ENCODE measurements at regions not wholly inside any gene's neighbourhood (a gene's known extent, or its start where the extent isn't known, plus 50 kb on each side); places are given as distances from the start of the nearest gene placed in this dataset.

DNA sequence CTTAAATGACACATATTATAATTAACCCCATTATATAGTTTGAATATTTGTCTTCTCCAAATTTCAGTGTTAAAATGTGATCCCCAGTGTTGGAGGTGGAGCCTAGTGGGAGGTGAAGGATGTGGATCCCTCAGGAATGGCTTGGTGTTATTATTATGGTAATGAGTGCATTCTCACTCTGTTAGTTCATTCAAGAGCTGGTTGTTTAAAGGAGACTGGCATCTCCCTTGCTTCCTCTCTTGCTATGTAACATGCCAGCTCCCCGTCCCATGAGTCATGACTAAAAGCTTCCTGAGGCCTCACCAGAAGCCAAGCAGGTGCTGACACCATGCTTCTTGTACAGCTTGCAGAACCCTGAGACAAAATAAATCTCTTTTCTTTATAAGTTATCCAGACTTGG is 1612.7 kb downstream of the AMY1C start:
- in situ Hi-C loops (cut with MboI; ENCODE audit: low pct_unique_long_range_greater_than_20kb, low sequenced_read_pairs, unreplicated experiment) = no loop called here
- DNase-seq (ENCODE audit: low spot score) = no peak
- TF ChIP-seq, protein P1, sequence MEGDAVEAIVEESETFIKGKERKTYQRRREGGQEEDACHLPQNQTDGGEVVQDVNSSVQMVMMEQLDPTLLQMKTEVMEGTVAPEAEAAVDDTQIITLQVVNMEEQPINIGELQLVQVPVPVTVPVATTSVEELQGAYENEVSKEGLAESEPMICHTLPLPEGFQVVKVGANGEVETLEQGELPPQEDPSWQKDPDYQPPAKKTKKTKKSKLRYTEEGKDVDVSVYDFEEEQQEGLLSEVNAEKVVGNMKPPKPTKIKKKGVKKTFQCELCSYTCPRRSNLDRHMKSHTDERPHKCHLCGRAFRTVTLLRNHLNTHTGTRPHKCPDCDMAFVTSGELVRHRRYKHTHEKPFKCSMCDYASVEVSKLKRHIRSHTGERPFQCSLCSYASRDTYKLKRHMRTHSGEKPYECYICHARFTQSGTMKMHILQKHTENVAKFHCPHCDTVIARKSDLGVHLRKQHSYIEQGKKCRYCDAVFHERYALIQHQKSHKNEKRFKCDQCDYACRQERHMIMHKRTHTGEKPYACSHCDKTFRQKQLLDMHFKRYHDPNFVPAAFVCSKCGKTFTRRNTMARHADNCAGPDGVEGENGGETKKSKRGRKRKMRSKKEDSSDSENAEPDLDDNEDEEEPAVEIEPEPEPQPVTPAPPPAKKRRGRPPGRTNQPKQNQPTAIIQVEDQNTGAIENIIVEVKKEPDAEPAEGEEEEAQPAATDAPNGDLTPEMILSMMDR (IDR thresholded peaks at IDR 0.05; ENCODE audit: extremely low read depth, insufficient read depth, missing control alignments) = no peak

DNA sequence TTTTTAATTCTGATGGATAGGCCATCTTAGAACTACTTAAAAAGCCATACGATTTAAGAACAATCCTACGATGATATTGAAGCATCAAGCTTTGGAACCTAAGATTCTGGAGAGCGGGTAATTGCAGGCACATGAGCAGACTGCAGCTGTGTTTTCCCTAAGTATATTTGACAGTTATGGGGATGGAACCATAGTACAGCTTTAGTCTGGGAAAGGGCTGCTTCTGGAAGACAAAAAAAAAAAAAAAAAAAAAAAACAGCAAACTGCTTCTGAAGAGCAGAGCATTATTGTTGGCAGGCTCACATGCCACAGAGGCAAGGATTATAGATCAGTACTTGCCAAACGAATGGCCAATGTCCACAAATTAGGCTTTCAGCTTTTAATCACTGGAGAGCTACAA is 1618.7 kb downstream of the AMY1C start:
- in situ Hi-C loops (cut with MboI; ENCODE audit: low pct_unique_long_range_greater_than_20kb, low sequenced_read_pairs, unreplicated experiment) = no loop called here
- TF ChIP-seq, protein P1 (IDR thresholded peaks at IDR 0.05; ENCODE audit: extremely low read depth, insufficient read depth, missing control alignments) = no peak
- DNase-seq (ENCODE audit: low spot score) = no peak

DNA sequence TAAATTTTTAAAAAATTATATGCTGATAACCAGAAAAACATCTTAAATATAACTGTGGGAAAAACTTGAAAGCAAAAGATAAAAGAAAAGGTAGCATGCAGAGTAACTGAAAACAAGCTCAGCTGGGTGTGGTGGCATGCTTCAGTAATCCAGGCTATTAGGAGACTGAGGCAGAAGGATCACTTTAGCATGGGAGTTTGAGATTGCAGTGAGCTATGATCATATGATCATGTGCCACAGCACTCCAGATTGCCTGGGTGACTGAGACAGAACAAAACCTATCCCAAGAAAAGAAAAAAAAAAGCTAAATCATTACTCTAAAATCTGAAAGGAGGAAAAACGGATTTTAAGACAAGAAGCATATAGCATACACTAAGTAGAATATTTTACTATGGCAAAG is 1624.0 kb downstream of the AMY1C start:
- in situ Hi-C loops (cut with MboI; ENCODE audit: low pct_unique_long_range_greater_than_20kb, low sequenced_read_pairs, unreplicated experiment) = no loop called here
- DNase-seq (ENCODE audit: low spot score) = no peak
- TF ChIP-seq, protein P1 (IDR thresholded peaks at IDR 0.05; ENCODE audit: extremely low read depth, insufficient read depth, missing control alignments) = no peak

DNA sequence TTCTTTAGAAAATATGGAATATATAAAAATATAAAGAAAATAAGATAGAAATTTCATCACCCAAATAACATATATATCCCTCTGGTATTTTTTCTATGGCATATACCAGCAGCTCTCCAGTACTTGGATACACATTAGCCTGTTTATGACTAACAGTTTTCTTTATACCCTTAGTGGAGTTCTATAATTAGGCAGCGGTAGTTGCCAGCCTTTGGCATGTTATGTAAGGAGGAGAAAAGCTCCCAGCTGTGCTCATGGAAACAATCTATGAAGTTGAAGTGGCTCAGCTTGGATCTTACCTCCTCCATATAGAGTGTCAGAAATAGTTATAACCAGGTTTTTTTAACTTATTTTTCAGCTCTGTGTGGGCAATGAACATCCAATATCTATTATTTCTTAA is 1636.8 kb downstream of the AMY1C start:
- TF ChIP-seq, protein P1 (IDR thresholded peaks at IDR 0.05; ENCODE audit: extremely low read depth, insufficient read depth, missing control alignments) = no peak
- in situ Hi-C loops (cut with MboI; ENCODE audit: low pct_unique_long_range_greater_than_20kb, low sequenced_read_pairs, unreplicated experiment) = no loop called here
- DNase-seq (ENCODE audit: low spot score) = no peak

DNA sequence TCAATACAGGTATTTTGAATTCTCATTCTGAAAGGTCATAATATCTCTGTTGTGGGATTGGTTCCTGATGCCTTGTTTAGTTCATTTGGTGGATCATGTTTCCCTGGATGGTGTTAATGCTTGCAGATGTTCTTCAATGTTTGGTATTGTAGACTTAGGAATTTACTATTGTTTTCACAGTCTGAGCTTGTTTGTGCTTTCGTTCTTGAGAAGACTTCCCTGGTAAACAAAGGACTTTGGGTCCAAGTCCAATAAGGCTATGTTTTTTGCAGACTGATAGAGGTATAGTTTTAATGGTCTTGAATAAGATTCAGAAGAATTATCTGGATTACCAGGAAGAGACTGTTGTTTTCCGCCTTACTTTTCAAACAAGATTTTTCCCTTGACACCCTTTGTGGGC is 1646.3 kb downstream of the AMY1C start:
- no peak for DNase-seq (ENCODE audit: low spot score)
- in situ Hi-C loops (cut with MboI; ENCODE audit: low pct_unique_long_range_greater_than_20kb, low sequenced_read_pairs, unreplicated experiment) = no loop called here
- TF ChIP-seq, protein P1 (IDR thresholded peaks at IDR 0.05; ENCODE audit: extremely low read depth, insufficient read depth, missing control alignments) = no peak

DNA sequence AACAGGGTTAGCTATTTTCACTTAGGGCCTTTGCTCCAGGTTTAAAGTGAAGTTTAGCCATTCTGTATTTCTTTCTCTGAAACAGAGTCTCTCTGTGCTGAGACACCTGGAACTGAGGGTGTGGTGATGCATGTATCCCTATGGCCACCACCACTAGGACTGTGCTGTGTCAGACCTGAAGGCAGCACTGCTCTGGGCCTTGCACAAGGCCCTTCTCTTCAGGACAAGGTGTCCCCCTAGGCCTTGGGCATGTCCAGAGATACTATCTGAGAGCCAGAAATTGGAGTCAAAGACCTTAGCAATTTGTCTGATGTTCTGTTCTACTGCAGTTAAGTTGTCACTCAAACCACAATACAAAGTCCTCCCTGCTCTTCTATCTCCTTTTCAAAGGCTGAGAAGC is 1649.2 kb downstream of the AMY1C start:
- TF ChIP-seq, protein P1 (IDR thresholded peaks at IDR 0.05; ENCODE audit: extremely low read depth, insufficient read depth, missing control alignments) = no peak
- in situ Hi-C loops (cut with MboI; ENCODE audit: low pct_unique_long_range_greater_than_20kb, low sequenced_read_pairs, unreplicated experiment) = no loop called here
- no peak for DNase-seq (ENCODE audit: low spot score)

DNA sequence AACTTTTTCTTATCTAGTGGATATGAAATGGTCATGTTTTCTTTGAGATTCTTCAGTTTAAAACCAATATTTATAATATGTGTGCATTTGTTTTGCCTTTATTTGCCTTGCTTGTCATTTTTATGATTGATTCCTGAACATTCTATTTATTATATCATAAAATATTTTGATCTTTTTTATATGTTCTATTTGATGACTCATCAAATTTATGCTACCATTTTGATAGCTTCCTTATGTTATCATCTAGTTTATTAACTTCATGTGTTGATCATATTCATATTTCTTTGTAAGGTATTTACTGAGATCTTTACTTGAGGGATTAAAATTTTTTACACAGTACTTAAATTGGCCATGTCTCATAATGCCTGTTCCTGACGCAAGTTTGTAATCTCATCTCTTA is 1650.0 kb downstream of the AMY1C start:
- TF ChIP-seq, protein P1 (IDR thresholded peaks at IDR 0.05; ENCODE audit: extremely low read depth, insufficient read depth, missing control alignments) = no peak
- in situ Hi-C loops (cut with MboI; ENCODE audit: low pct_unique_long_range_greater_than_20kb, low sequenced_read_pairs, unreplicated experiment) = no loop called here
- DNase-seq (ENCODE audit: low spot score) = no peak

Data from GM13977 (cell line).